ENCODE measurements at regions not wholly inside any gene's neighbourhood (a gene's known extent, or its start where the extent isn't known, plus 50 kb on each side); places are given as distances from the start of the nearest gene placed in this dataset.

- intact Hi-C loops (cut with DNase I) = loop anchor here in 1 of 2 donors (10.0 kb wide), 2 partner anchors 178 to 342 kb away; no protein-coding TSS in a partner anchor
These were observed 58.5 kb upstream of the SORCS3 start for GRCh38 chr10:104582602-104582951.

GRCh38 chr10:104582966-104583365 is 58.1 kb upstream of the SORCS3 start:
- intact Hi-C loops (cut with DNase I) = loop anchor here in 1 of 2 donors (10.0 kb wide), 2 partner anchors 178 to 342 kb away; no protein-coding TSS in a partner anchor
- DNase-seq = no peak

More at GRCh38 chr10:104582602-104582951, 58.5 kb upstream of the SORCS3 start:
- no peaks in the 10 kb centered on the region for H3K36me3 ChIP-seq (replicated peaks in 1 of 2)
- no peaks in the 10 kb centered on the region for H3K4me1 ChIP-seq (replicated peaks in 1 of 2)
- H3K27ac ChIP-seq = no peak overlapping the region
- TF ChIP-seq POLR2A (IDR thresholded peaks at IDR 0.05) = no peak
- no peak for TF ChIP-seq CTCF (IDR thresholded peaks at IDR 0.05)
- no peaks in the 10 kb centered on the region for H3K9me3 ChIP-seq (replicated peaks in 1 of 3)
- no peak for DNase-seq
- H3K27me3 ChIP-seq = peaks cover 10% of the 10 kb centered on the region
- no peak overlapping the region for H3K4me3 ChIP-seq
- WGBS, 4 donors = 56 to 83% (median 70%) methylated on average over 1 to 4 of the region's 4 CpGs

GRCh38 chr10:104584541-104584940 is 56.5 kb upstream of the SORCS3 start:
- H3K4me3 ChIP-seq = no peak overlapping the region
- H3K36me3 ChIP-seq (replicated peaks in 1 of 2) = no peaks in the 10 kb centered on the region
- no peak for TF ChIP-seq CTCF (IDR thresholded peaks at IDR 0.05)
- no peak for DNase-seq
- H3K9me3 ChIP-seq (replicated peaks in 1 of 3) = no peaks in the 10 kb centered on the region
- 58 to 70% (median 62%) methylated on average over 7 of the region's 7 CpGs for WGBS, 4 donors
- no peaks in the 10 kb centered on the region for H3K4me1 ChIP-seq (replicated peaks in 1 of 2)
- intact Hi-C loops (cut with DNase I) = loop anchor here in 1 of 2 donors (10.0 kb wide), 2 partner anchors 180 to 340 kb away; no protein-coding TSS in a partner anchor
- peaks cover 10% of the 10 kb centered on the region for H3K27me3 ChIP-seq
- H3K27ac ChIP-seq = no peak overlapping the region

More at GRCh38 chr10:104582966-104583365, 58.1 kb upstream of the SORCS3 start:
- Histone ChIP-seq H3K4me3 (no peak overlapping the region), H3K36me3 (replicated peaks in 1 of 2) (no peaks in the 10 kb centered on the region), H3K27me3 (peaks cover 10% of the 10 kb centered on the region), H3K27ac (no peak overlapping the region), H3K4me1 (replicated peaks in 1 of 2) (no peaks in the 10 kb centered on the region), H3K9me3 (replicated peaks in 1 of 3) (no peaks in the 10 kb centered on the region)
- TF ChIP-seq POLR2A (IDR thresholded peaks at IDR 0.05) (no peak), CTCF (IDR thresholded peaks at IDR 0.05) (no peak)
- WGBS, 4 donors = 88% methylated on average over 1 of the region's 1 CpG

GRCh38 chr10:104587751-104588150 is 53.3 kb upstream of the SORCS3 start:
- Histone ChIP-seq H3K27me3 (no peaks in the 10 kb centered on the region), H3K9me3 (replicated peaks in 1 of 3) (no peaks in the 10 kb centered on the region), H3K4me1 (replicated peaks in 1 of 2) (no peaks in the 10 kb centered on the region), H3K27ac (no peak overlapping the region), H3K4me3 (no peak overlapping the region), H3K36me3 (replicated peaks in 1 of 2) (no peaks in the 10 kb centered on the region)
- WGBS, 4 donors = 56 to 72% (median 62%) methylated on average over 2 of the region's 2 CpGs
- DNase-seq = no peak
- TF ChIP-seq POLR2A (IDR thresholded peaks at IDR 0.05) (no peak), CTCF (IDR thresholded peaks at IDR 0.05) (no peak)
- intact Hi-C loops (cut with DNase I) = loop anchor here in 1 of 2 donors (10.0 kb wide), 2 partner anchors 183 to 337 kb away; no protein-coding TSS in a partner anchor
